ENCODE measurements at regions not wholly inside any gene's neighbourhood (a gene's known extent, or its start where the extent isn't known, plus 50 kb on each side); places are given as distances from the start of the nearest gene placed in this dataset.

GRCh38 chr5:56617998-56618397 is 197.4 kb upstream of the MAP3K1 start:
- DNase-seq, result no peak

- DNase-seq, result no peak
Measured at GRCh38 chr5:56616454-56617160, 198.7 kb upstream of the MAP3K1 start.

- no peak for DNase-seq
Measured at GRCh38 chr5:56615361-56616153, 199.8 kb upstream of the MAP3K1 start.

GRCh38 chr5:56612759-56613158 is 202.6 kb upstream of the MAP3K1 start:
- DNase-seq, result peak; percentile 59

GRCh38 chr5:56612353-56612752 is 203.0 kb upstream of the MAP3K1 start:
- DNase-seq, result no peak

GRCh38 chr5:56610093-56610698 is 205.2 kb upstream of the MAP3K1 start:
- peak; percentile 33 for DNase-seq

- DNase-seq, result no peak
Measured at GRCh38 chr5:56608217-56608925, 207.0 kb upstream of the MAP3K1 start.

- no peak for DNase-seq
Measured at GRCh38 chr5:56607551-56607950, 207.8 kb upstream of the MAP3K1 start.

- no peak for DNase-seq
Measured at GRCh38 chr5:56607074-56607473, 208.3 kb upstream of the MAP3K1 start.

GRCh38 chr5:56606192-56606591 is 209.2 kb upstream of the MAP3K1 start:
- DNase-seq, result no peak

GRCh38 chr5:56605231-56605630 is 210.1 kb upstream of the MAP3K1 start:
- no peak for DNase-seq

- DNase-seq, result no peak
Measured at GRCh38 chr5:56601641-56602071, 213.7 kb upstream of the MAP3K1 start.

- DNase-seq, result no peak
Measured at GRCh38 chr5:56598941-56599340, 216.4 kb upstream of the MAP3K1 start.

GRCh38 chr5:56596155-56596554 is 219.2 kb upstream of the MAP3K1 start:
- DNase-seq, result no peak

GRCh38 chr5:56595566-56595965 is 219.8 kb upstream of the MAP3K1 start:
- DNase-seq, result no peak

GRCh38 chr5:56594792-56595191 is 220.6 kb upstream of the MAP3K1 start:
- DNase-seq, result no peak

- no peak for DNase-seq
Measured at GRCh38 chr5:56591081-56591480, 224.3 kb upstream of the MAP3K1 start.

- no peak for DNase-seq
Measured at GRCh38 chr5:56589481-56589860, 225.9 kb upstream of the MAP3K1 start.

- DNase-seq, result peak; percentile 87
Measured at GRCh38 chr5:56588636-56589480, 226.5 kb upstream of the MAP3K1 start.

GRCh38 chr5:56588131-56588487 is 227.2 kb upstream of the MAP3K1 start:
- DNase-seq, result no peak

- peak; percentile 49 for DNase-seq
Measured at GRCh38 chr5:56587381-56588130, 227.8 kb upstream of the MAP3K1 start.

Measured in CD4-positive, alpha-beta T cell treated with Interleukin-10 for 1 hour (primary cell).